Activated B cell treated with CpG ODN at 0.5 μM for 24 hours (primary cell): ENCODE measurements at regions not wholly inside any gene's neighbourhood (a gene's known extent, or its start where the extent isn't known, plus 50 kb on each side); places are given as distances from the start of the nearest gene placed in this dataset.

Source experiments
- ATAC-seq: fragments of 200-7000 bp; cut with Tn5 transposase; one replicate; pipeline ENCODE4 v1.10.0; 2021; ENCODE audit warnings: low read depth, mild to moderate bottlenecking, moderate library complexity
- CTCF ChIA-PET: fragments of 350-600 bp; sonication (Branson Sonifier 250); formaldehyde crosslinking; loops from one replicate; lab custom pipeline; 2021; ENCODE audit warnings: antibody characterized with exemption; lab: Charles Lee
- POLR2A ChIA-PET: fragments of 350-600 bp; sonication (Branson Sonifier 250); formaldehyde crosslinking; loops from one replicate; lab custom pipeline; 2021; ENCODE audit warnings: antibody characterized with exemption; lab: Charles Lee
- DNase-seq: peaks from one replicate; pipeline ENCODE4 v3.0.0; 2022
- H3K27ac Mint-ChIP-seq: one replicate; pipeline ENCODE4 v1.8.0; 2020; ENCODE audit warnings: mixed read lengths
- H3K27me3 Mint-ChIP-seq: one replicate; pipeline ENCODE4 v1.8.0; 2021; ENCODE audit warnings: mixed read lengths
- H3K36me3 Mint-ChIP-seq: one replicate; pipeline ENCODE4 v1.8.0; 2021; ENCODE audit warnings: low read depth, mixed read lengths
- H3K4me1 Mint-ChIP-seq: one replicate; pipeline ENCODE4 v1.8.0; 2021; ENCODE audit warnings: mixed read lengths
- H3K4me3 Mint-ChIP-seq: one replicate; pipeline ENCODE4 v1.8.0; 2020; ENCODE audit warnings: mild to moderate bottlenecking, mixed read lengths
- H3K9me3 Mint-ChIP-seq: one replicate; pipeline ENCODE4 v1.8.0; 2020; ENCODE audit warnings: mixed read lengths
- CTCF ChIP-seq: fragments of 200-600 bp; IDR thresholded peaks from one replicate; pipeline ENCODE4 v1.8.0; 2022; ENCODE audit warnings: antibody characterized with exemption, mild to moderate bottlenecking
- intact Hi-C: fragments of 100-400 bp; cut with micrococcal nuclease; formaldehyde crosslinking; loops from one replicate; pipeline ENCODE4 v1.15.1; 2024

DNA sequence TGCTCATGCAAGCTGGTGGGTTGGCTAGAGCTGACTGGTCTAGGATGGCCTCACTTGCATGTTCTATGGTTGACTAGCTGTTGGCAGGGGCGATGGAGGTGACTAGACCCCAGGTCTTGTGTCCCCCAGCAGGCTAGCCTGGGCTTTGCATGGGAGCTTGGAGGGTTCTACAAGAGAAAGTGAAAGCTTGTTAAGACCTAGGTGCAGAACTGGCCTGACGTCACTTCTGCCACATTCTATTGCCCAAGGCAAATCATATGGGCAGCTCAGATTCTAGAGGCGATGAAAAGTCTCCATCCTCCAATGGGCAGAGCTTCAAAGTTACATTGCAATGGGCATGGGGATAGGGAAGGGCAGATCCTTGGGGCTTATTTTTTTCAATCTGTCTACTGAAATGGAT, 170.9 kb downstream of the MIAT start:
- ATAC-seq (no peak), DNase-seq (no peak)
- no peak overlapping the region for H3K27ac Mint-ChIP-seq
- H3K36me3 Mint-ChIP-seq = no peaks in the 10 kb centered on the region
- intact Hi-C loops = no loop called here
- ChIA-PET CTCF (no interaction called here), POLR2A (no interaction called here)
- no peak for TF ChIP-seq CTCF
- H3K4me3 Mint-ChIP-seq = no peak overlapping the region
- no peaks in the 10 kb centered on the region for H3K4me1 Mint-ChIP-seq
- H3K27me3 Mint-ChIP-seq = no peaks in the 10 kb centered on the region
- H3K9me3 Mint-ChIP-seq = no peaks in the 10 kb centered on the region

DNA sequence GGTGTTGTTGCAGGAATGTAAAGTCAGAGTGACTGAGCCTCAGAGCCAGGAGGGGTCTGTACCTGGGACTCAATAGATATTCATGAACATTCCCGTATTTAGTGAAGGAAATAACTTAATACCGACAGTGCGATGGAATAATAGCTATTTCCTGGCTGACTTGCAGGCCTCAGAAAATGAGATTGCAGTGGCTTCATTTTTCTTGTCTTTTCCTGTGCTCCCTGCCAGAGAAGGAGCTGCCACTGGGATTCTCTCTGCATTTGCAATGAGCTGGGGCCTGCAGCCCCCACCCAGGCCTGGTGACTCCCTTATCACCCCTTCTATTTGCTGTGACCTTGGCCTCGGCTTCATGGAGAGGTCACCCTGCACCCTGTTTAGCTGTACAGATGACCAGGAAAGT, 173.4 kb downstream of the MIAT start:
- Mint-ChIP-seq H3K9me3 (no peaks in the 10 kb centered on the region), H3K27ac (no peak overlapping the region), H3K27me3 (no peaks in the 10 kb centered on the region), H3K4me3 (no peak overlapping the region), H3K36me3 (no peaks in the 10 kb centered on the region), H3K4me1 (no peaks in the 10 kb centered on the region)
- intact Hi-C loops = no loop called here
- ChIA-PET POLR2A (no interaction called here), CTCF (no interaction called here)
- no peak for ATAC-seq
- no peak for DNase-seq
- TF ChIP-seq CTCF = no peak

- Mint-ChIP-seq H3K36me3 (no peaks in the 10 kb centered on the region), H3K9me3 (no peaks in the 10 kb centered on the region), H3K4me1 (no peaks in the 10 kb centered on the region), H3K27me3 (no peaks in the 10 kb centered on the region), H3K27ac (no peak overlapping the region), H3K4me3 (no peak overlapping the region)
- no peak for ATAC-seq
- no peak for DNase-seq
- ChIA-PET CTCF (no interaction called here), POLR2A (no interaction called here)
- no peak for TF ChIP-seq CTCF
- intact Hi-C loops = loop anchor here (5.0 kb wide), 1 partner anchor 1172 kb away; no protein-coding TSS in a partner anchor
These were observed 177.6 kb downstream of the MIAT start for GRCh38 chr22:26835023-26835422.

DNA sequence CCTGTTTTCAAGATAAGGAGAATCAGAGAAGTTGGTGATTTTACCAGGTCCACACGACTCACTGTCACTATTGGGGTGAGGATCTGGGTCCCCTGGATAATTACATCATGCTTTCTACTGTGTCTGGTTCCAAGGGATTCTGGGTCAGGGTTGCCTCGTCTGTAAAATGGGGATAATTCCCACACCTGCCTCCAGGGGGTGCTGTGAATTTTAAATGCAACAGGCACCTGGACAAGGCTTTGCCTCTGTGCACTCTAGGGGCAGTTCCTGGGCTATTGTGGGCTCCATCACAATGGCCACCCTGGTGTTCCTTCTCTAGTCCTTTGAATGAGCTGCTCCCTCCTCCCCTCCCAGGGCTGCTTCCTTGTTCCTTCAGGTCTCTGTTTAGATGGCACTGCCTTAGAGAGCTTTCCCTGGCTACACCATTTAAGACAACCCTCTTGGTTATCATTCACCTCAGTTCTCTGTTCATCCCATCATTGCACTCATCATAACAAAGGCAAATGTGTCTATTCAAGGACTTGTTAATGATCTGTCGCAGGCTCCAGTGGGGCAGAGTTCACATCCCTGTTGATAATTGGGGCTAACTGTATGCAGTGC, 178.6 kb downstream of the MIAT start:
- no peak overlapping the region for H3K4me3 Mint-ChIP-seq
- no peaks in the 10 kb centered on the region for H3K36me3 Mint-ChIP-seq
- no peak for TF ChIP-seq CTCF
- ChIA-PET CTCF (no interaction called here), POLR2A (no interaction called here)
- H3K9me3 Mint-ChIP-seq = no peaks in the 10 kb centered on the region
- no peak for ATAC-seq
- H3K27ac Mint-ChIP-seq = no peak overlapping the region
- intact Hi-C loops = loop anchor here (5.0 kb wide), 1 partner anchor 1171 kb away; no protein-coding TSS in a partner anchor
- H3K4me1 Mint-ChIP-seq = no peaks in the 10 kb centered on the region
- no peaks in the 10 kb centered on the region for H3K27me3 Mint-ChIP-seq
- no peak for DNase-seq

GRCh38 chr22:26837784-26838470, 180.5 kb downstream of the MIAT start:
- intact Hi-C loops = loop anchor here (5.0 kb wide), 1 partner anchor 1169 kb away; no protein-coding TSS in a partner anchor
- Mint-ChIP-seq H3K27ac (no peak overlapping the region), H3K4me1 (no peaks in the 10 kb centered on the region), H3K27me3 (no peaks in the 10 kb centered on the region), H3K9me3 (peaks cover 3% of the 10 kb centered on the region), H3K36me3 (no peaks in the 10 kb centered on the region), H3K4me3 (no peak overlapping the region)
- ChIA-PET CTCF (no interaction called here), POLR2A (no interaction called here)
- no peak for TF ChIP-seq CTCF
- ATAC-seq (no peak), DNase-seq (no peak)
